ENCODE measurements at regions not wholly inside any gene's neighbourhood (a gene's known extent, or its start where the extent isn't known, plus 50 kb on each side); places are given as distances from the start of the nearest gene placed in this dataset.

DNA sequence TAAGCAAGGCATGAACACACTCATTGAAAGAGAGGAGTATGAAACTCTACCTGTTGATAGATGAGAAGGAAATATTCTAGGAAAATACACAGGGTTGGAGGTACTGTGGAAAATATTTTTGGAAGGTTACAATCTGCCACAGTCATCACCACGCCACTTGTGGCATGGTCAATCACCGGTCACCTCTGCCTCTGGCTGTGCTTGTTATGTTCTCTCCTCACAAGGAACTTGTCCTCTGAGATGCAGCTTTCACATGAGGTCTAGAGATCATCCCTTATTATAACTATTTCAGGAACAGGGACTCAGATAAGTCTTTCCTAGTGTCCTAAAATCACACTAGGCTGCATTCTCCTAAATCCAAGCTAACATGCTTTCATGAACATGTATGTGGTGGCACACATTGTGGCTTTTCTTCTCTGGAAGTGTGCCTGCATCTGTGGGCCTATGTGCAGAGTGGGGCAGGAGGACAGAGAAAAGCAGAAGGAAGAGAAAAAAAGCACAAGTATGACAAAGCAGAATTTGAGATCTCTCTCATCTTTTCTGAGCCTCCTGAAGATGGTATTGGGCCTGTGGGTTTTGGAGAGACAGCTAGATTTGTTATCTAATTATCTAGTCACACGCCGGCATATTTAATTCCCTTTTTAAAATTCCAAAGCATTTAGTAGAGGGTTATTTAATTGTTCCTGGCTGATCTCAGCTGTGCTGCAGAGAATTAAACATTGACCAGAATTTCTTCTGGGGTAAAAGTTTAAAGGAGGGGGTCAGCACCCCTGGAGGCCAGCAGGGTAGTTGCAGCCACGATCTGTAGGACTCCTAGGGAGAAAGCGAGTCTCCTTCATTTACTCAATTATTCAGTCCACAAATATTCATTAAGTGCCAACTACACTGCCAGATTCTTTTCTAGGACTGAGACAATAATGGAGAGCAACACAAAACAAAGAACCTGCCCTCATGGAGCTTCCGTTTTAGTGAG, 294.6 kb downstream of the RDH14 start:
- intact Hi-C loops (cut with DNase I; ENCODE audit: low total_unique reads) = no loop called here
- Histone ChIP-seq H3K36me3 (no peaks in the 10 kb centered on the region), H3K27ac (no peak overlapping the region), H3K27me3 (no peaks in the 10 kb centered on the region), H3K4me1 (no peaks in the 10 kb centered on the region), H3K9me3 (no peaks in the 10 kb centered on the region), H3K4me3 (no peak overlapping the region)
- DNase-seq (ENCODE audit: low spot score in 2 of 2) = no peak
- TF ChIP-seq POLR2A (IDR thresholded peaks at IDR 0.05) (no peak), POLR2AphosphoS5 (IDR thresholded peaks at IDR 0.05) (no peak)
- TF ChIP-seq, protein P1, sequence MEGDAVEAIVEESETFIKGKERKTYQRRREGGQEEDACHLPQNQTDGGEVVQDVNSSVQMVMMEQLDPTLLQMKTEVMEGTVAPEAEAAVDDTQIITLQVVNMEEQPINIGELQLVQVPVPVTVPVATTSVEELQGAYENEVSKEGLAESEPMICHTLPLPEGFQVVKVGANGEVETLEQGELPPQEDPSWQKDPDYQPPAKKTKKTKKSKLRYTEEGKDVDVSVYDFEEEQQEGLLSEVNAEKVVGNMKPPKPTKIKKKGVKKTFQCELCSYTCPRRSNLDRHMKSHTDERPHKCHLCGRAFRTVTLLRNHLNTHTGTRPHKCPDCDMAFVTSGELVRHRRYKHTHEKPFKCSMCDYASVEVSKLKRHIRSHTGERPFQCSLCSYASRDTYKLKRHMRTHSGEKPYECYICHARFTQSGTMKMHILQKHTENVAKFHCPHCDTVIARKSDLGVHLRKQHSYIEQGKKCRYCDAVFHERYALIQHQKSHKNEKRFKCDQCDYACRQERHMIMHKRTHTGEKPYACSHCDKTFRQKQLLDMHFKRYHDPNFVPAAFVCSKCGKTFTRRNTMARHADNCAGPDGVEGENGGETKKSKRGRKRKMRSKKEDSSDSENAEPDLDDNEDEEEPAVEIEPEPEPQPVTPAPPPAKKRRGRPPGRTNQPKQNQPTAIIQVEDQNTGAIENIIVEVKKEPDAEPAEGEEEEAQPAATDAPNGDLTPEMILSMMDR (IDR thresholded peaks at IDR 0.05) = no peak

DNA sequence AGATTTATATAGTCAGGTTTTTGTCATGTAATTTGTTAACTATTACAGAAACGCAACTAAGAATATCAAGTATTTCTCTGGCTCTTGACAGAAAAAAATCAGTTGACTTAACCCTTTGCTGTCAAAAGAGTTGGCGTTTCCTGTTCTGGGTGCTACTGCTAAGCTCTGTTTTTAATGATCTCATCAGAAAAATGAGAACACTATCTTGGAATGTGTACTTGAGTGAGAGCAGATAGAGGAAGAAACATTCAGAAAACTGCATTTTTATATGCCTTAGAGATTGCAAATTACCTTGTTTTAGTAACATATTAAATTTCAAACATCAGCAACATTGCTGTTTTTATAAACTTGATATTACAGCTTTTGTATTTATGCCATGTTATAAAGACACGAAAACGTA, 297.9 kb downstream of the RDH14 start:
- peak overlapping the region in 1 of 3 donors; percentile 19 for H3K4me3 ChIP-seq
- no peaks in the 10 kb centered on the region for H3K9me3 ChIP-seq
- no peaks in the 10 kb centered on the region for H3K27me3 ChIP-seq
- intact Hi-C loops (cut with DNase I; ENCODE audit: low total_unique reads) = no loop called here
- TF ChIP-seq POLR2AphosphoS5 (IDR thresholded peaks at IDR 0.05) = no peak
- TF ChIP-seq, protein P1 (IDR thresholded peaks at IDR 0.05) = no peak
- TF ChIP-seq POLR2A (IDR thresholded peaks at IDR 0.05) = no peak
- no peaks in the 10 kb centered on the region for H3K4me1 ChIP-seq
- no peak overlapping the region for H3K27ac ChIP-seq
- DNase-seq (ENCODE audit: low spot score in 2 of 2) = no peak
- H3K36me3 ChIP-seq = no peaks in the 10 kb centered on the region

GRCh38 chr2:18253686-18254197, 306.7 kb downstream of the RDH14 start:
- Histone ChIP-seq H3K27me3 (no peaks in the 10 kb centered on the region), H3K4me1 (no peaks in the 10 kb centered on the region), H3K36me3 (no peaks in the 10 kb centered on the region), H3K9me3 (no peaks in the 10 kb centered on the region), H3K27ac (no peak overlapping the region), H3K4me3 (no peak overlapping the region)
- no peak for TF ChIP-seq POLR2AphosphoS5 (IDR thresholded peaks at IDR 0.05)
- no peak for DNase-seq (ENCODE audit: low spot score in 2 of 2)
- intact Hi-C loops (cut with DNase I; ENCODE audit: low total_unique reads) = no loop called here

DNA sequence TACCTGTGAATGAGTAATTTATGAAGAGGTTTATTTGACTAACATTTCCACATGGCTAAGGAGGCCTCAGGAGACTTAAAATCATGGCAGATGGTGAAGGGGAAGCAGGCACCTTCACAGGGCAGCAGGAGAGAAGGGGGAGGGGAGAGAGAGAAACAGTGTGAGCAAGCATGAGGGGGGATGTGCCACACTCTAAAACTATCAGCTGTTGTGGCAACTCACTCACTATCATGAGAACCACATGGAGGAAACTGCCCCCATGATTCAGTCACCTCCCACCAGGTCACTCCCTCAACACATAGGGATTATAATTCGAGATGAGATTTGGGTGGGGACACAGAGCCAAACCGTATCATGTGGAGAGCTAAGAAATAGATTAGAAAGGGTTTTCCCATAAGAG, 309.0 kb downstream of the RDH14 start:
- H3K9me3 ChIP-seq = no peaks in the 10 kb centered on the region
- no peaks in the 10 kb centered on the region for H3K4me1 ChIP-seq
- H3K27me3 ChIP-seq = no peaks in the 10 kb centered on the region
- intact Hi-C loops (cut with DNase I; ENCODE audit: low total_unique reads) = no loop called here
- H3K4me3 ChIP-seq = no peak overlapping the region
- no peak for TF ChIP-seq POLR2A (IDR thresholded peaks at IDR 0.05)
- TF ChIP-seq POLR2AphosphoS5 (IDR thresholded peaks at IDR 0.05) = no peak
- TF ChIP-seq, protein P1 (IDR thresholded peaks at IDR 0.05) = no peak
- no peak for DNase-seq (ENCODE audit: low spot score in 2 of 2)
- no peaks in the 10 kb centered on the region for H3K36me3 ChIP-seq
- H3K27ac ChIP-seq = no peak overlapping the region

GRCh38 chr2:18247282-18248110, 313.0 kb downstream of the RDH14 start:
- no peak for DNase-seq (ENCODE audit: low spot score in 2 of 2)
- TF ChIP-seq, protein P1 (IDR thresholded peaks at IDR 0.05) = no peak
- TF ChIP-seq POLR2AphosphoS5 (IDR thresholded peaks at IDR 0.05) = no peak
- TF ChIP-seq POLR2A (IDR thresholded peaks at IDR 0.05) = no peak
- H3K4me3 ChIP-seq = no peak overlapping the region
- intact Hi-C loops (cut with DNase I; ENCODE audit: low total_unique reads) = no loop called here
- no peaks in the 10 kb centered on the region for H3K36me3 ChIP-seq
- H3K27ac ChIP-seq = no peak overlapping the region
- no peaks in the 10 kb centered on the region for H3K4me1 ChIP-seq
- H3K9me3 ChIP-seq = no peaks in the 10 kb centered on the region
- H3K27me3 ChIP-seq = no peaks in the 10 kb centered on the region

Data from breast epithelium (tissue), 4 donors.